ENCODE measurements at regions not wholly inside any gene's neighbourhood (a gene's known extent, or its start where the extent isn't known, plus 50 kb on each side); places are given as distances from the start of the nearest gene placed in this dataset.

GRCh38 chr4:104210420-104210819 is 284.3 kb downstream of the CXXC4 start:
- intact Hi-C loops (cut with DNase I, micrococcal nuclease) = no loop called here
- no peaks in the 10 kb centered on the region for H3K4me1 Mint-ChIP-seq
- no peak overlapping the region for H3K4me3 Mint-ChIP-seq
- no peak for ATAC-seq
- no peaks in the 10 kb centered on the region for H3K27me3 Mint-ChIP-seq
- CTCF ChIA-PET = no interaction called here
- no peak overlapping the region for H3K27ac Mint-ChIP-seq
- H3K36me3 Mint-ChIP-seq (ENCODE audit: low read depth) = no peaks in the 10 kb centered on the region
- H3K9me3 Mint-ChIP-seq (ENCODE audit: low read depth) = peaks cover 9% of the 10 kb centered on the region
- no peak for DNase-seq
- POLR2A ChIA-PET = no interaction called here

GRCh38 chr4:104206784-104207183 is 287.9 kb downstream of the CXXC4 start:
- Mint-ChIP-seq H3K27ac (no peak overlapping the region), H3K4me1 (no peaks in the 10 kb centered on the region), H3K9me3 (ENCODE audit: low read depth) (peaks cover 11% of the 10 kb centered on the region), H3K4me3 (no peak overlapping the region), H3K36me3 (ENCODE audit: low read depth) (no peaks in the 10 kb centered on the region), H3K27me3 (no peaks in the 10 kb centered on the region)
- no peak for DNase-seq
- ATAC-seq = no peak
- intact Hi-C loops (cut with DNase I, micrococcal nuclease) = no loop called here
- CTCF ChIA-PET = interaction anchor here (0.6 kb wide), 1 partner anchor 9 kb away, joined by 3 read pairs; no protein-coding TSS in a partner anchor
- POLR2A ChIA-PET = no interaction called here

GRCh38 chr4:104205116-104205515 is 289.6 kb downstream of the CXXC4 start:
- no peak for DNase-seq
- Mint-ChIP-seq H3K36me3 (ENCODE audit: low read depth) (no peaks in the 10 kb centered on the region), H3K4me3 (no peak overlapping the region), H3K27ac (no peak overlapping the region), H3K9me3 (ENCODE audit: low read depth) (peaks cover 8% of the 10 kb centered on the region), H3K27me3 (no peaks in the 10 kb centered on the region), H3K4me1 (no peaks in the 10 kb centered on the region)
- CTCF ChIA-PET = no interaction called here
- POLR2A ChIA-PET = no interaction called here
- no peak for ATAC-seq
- intact Hi-C loops (cut with DNase I, micrococcal nuclease) = no loop called here

GRCh38 chr4:104188301-104188700 is 306.4 kb downstream of the CXXC4 start:
- H3K4me1 Mint-ChIP-seq = no peaks in the 10 kb centered on the region
- H3K27ac Mint-ChIP-seq = no peak overlapping the region
- peaks cover 4% of the 10 kb centered on the region for H3K9me3 Mint-ChIP-seq (ENCODE audit: low read depth)
- H3K4me3 Mint-ChIP-seq = no peak overlapping the region
- no peak for DNase-seq
- POLR2A ChIA-PET = no interaction called here
- ATAC-seq = no peak
- H3K36me3 Mint-ChIP-seq (ENCODE audit: low read depth) = no peaks in the 10 kb centered on the region
- intact Hi-C loops (cut with DNase I, micrococcal nuclease) = no loop called here
- CTCF ChIA-PET = no interaction called here
- no peaks in the 10 kb centered on the region for H3K27me3 Mint-ChIP-seq

- H3K4me3 Mint-ChIP-seq = no peak overlapping the region
These were observed 325.3 kb downstream of the CXXC4 start for GRCh38 chr4:104169437-104169836.

GRCh38 chr4:104166749-104167148 is 327.9 kb downstream of the CXXC4 start:
- Mint-ChIP-seq H3K9me3 (ENCODE audit: low read depth) (peaks cover 4% of the 10 kb centered on the region), H3K27me3 (no peaks in the 10 kb centered on the region), H3K36me3 (ENCODE audit: low read depth) (no peaks in the 10 kb centered on the region), H3K27ac (no peak overlapping the region), H3K4me3 (no peak overlapping the region), H3K4me1 (no peaks in the 10 kb centered on the region)
- intact Hi-C loops (cut with DNase I, micrococcal nuclease) = no loop called here
- ATAC-seq (no peak), DNase-seq (no peak)
- ChIA-PET POLR2A (no interaction called here), CTCF (no interaction called here)

More at GRCh38 chr4:104169437-104169836, 325.3 kb downstream of the CXXC4 start:
- Mint-ChIP-seq H3K27me3 (no peaks in the 10 kb centered on the region), H3K9me3 (ENCODE audit: low read depth) (peaks cover 9% of the 10 kb centered on the region), H3K27ac (no peak overlapping the region), H3K36me3 (ENCODE audit: low read depth) (no peaks in the 10 kb centered on the region), H3K4me1 (no peaks in the 10 kb centered on the region)
- ChIA-PET POLR2A (no interaction called here), CTCF (no interaction called here)
- intact Hi-C loops (cut with DNase I, micrococcal nuclease) = no loop called here
- ATAC-seq = no peak
- DNase-seq = no peak

- ATAC-seq (no peak), DNase-seq (no peak)
- ChIA-PET POLR2A (no interaction called here), CTCF (no interaction called here)
- Mint-ChIP-seq H3K9me3 (ENCODE audit: low read depth) (peaks cover 3% of the 10 kb centered on the region), H3K4me1 (no peaks in the 10 kb centered on the region), H3K4me3 (no peak overlapping the region), H3K27ac (no peak overlapping the region), H3K27me3 (no peaks in the 10 kb centered on the region), H3K36me3 (ENCODE audit: low read depth) (no peaks in the 10 kb centered on the region)
- intact Hi-C loops (cut with DNase I, micrococcal nuclease) = no loop called here
These were observed 330.9 kb downstream of the CXXC4 start for GRCh38 chr4:104163820-104164219.

- DNase-seq (no peak), ATAC-seq (no peak)
- ChIA-PET POLR2A (no interaction called here), CTCF (no interaction called here)
- Mint-ChIP-seq H3K9me3 (ENCODE audit: low read depth) (peaks cover 9% of the 10 kb centered on the region), H3K4me1 (no peaks in the 10 kb centered on the region), H3K27ac (no peak overlapping the region), H3K27me3 (no peaks in the 10 kb centered on the region), H3K4me3 (no peak overlapping the region), H3K36me3 (ENCODE audit: low read depth) (no peaks in the 10 kb centered on the region)
- intact Hi-C loops (cut with DNase I, micrococcal nuclease) = no loop called here
These were observed 348.6 kb downstream of the CXXC4 start for GRCh38 chr4:104146048-104146447.

- no peaks in the 10 kb centered on the region for H3K27me3 Mint-ChIP-seq
- no peaks in the 10 kb centered on the region for H3K4me1 Mint-ChIP-seq
- ATAC-seq (no peak), DNase-seq (no peak)
- no peak overlapping the region for H3K4me3 Mint-ChIP-seq
- CTCF ChIA-PET = no interaction called here
- H3K27ac Mint-ChIP-seq = no peak overlapping the region
- POLR2A ChIA-PET = no interaction called here
- peaks cover 11% of the 10 kb centered on the region for H3K9me3 Mint-ChIP-seq (ENCODE audit: low read depth)
- H3K36me3 Mint-ChIP-seq (ENCODE audit: low read depth) = no peaks in the 10 kb centered on the region
- intact Hi-C loops (cut with DNase I, micrococcal nuclease) = no loop called here
These were observed 356.6 kb downstream of the CXXC4 start for GRCh38 chr4:104138116-104138515.

GRCh38 chr4:104129243-104129642 is 365.5 kb downstream of the CXXC4 start:
- ChIA-PET CTCF (no interaction called here), POLR2A (no interaction called here)
- H3K27ac Mint-ChIP-seq = no peak overlapping the region
- H3K4me3 Mint-ChIP-seq = no peak overlapping the region
- H3K27me3 Mint-ChIP-seq = no peaks in the 10 kb centered on the region
- ATAC-seq (no peak), DNase-seq (no peak)
- H3K9me3 Mint-ChIP-seq (ENCODE audit: low read depth) = peaks cover 2% of the 10 kb centered on the region
- no peaks in the 10 kb centered on the region for H3K36me3 Mint-ChIP-seq (ENCODE audit: low read depth)
- intact Hi-C loops (cut with DNase I, micrococcal nuclease) = no loop called here
- H3K4me1 Mint-ChIP-seq = no peaks in the 10 kb centered on the region

GRCh38 chr4:104128850-104129213 is 365.9 kb downstream of the CXXC4 start:
- POLR2A ChIA-PET = no interaction called here
- CTCF ChIA-PET = no interaction called here
- H3K27me3 Mint-ChIP-seq = no peaks in the 10 kb centered on the region
- H3K4me3 Mint-ChIP-seq = no peak overlapping the region
- DNase-seq = no peak
- no peak for ATAC-seq
- no peak overlapping the region for H3K27ac Mint-ChIP-seq
- H3K9me3 Mint-ChIP-seq (ENCODE audit: low read depth) = peaks cover 2% of the 10 kb centered on the region
- intact Hi-C loops (cut with DNase I, micrococcal nuclease) = no loop called here
- H3K4me1 Mint-ChIP-seq = no peaks in the 10 kb centered on the region
- H3K36me3 Mint-ChIP-seq (ENCODE audit: low read depth) = no peaks in the 10 kb centered on the region

- ATAC-seq (no peak), DNase-seq (no peak)
- CTCF ChIA-PET = no interaction called here
- Mint-ChIP-seq H3K27ac (no peak overlapping the region), H3K9me3 (ENCODE audit: low read depth) (peaks cover 6% of the 10 kb centered on the region), H3K36me3 (ENCODE audit: low read depth) (no peaks in the 10 kb centered on the region), H3K4me3 (no peak overlapping the region), H3K4me1 (no peaks in the 10 kb centered on the region), H3K27me3 (no peaks in the 10 kb centered on the region)
- intact Hi-C loops (cut with DNase I, micrococcal nuclease) = no loop called here
- POLR2A ChIA-PET = no interaction called here
These were observed 366.5 kb downstream of the CXXC4 start for GRCh38 chr4:104128031-104128849.

- Mint-ChIP-seq H3K4me1 (no peaks in the 10 kb centered on the region), H3K4me3 (no peak overlapping the region), H3K36me3 (ENCODE audit: low read depth) (no peaks in the 10 kb centered on the region), H3K27ac (no peak overlapping the region), H3K27me3 (no peaks in the 10 kb centered on the region), H3K9me3 (ENCODE audit: low read depth) (peaks cover 4% of the 10 kb centered on the region)
- ATAC-seq (no peak), DNase-seq (no peak)
- ChIA-PET CTCF (no interaction called here), POLR2A (no interaction called here)
- intact Hi-C loops (cut with DNase I, micrococcal nuclease) = no loop called here
These were observed 371.7 kb downstream of the CXXC4 start for GRCh38 chr4:104123021-104123420.
